Fibroblast of pulmonary artery (primary cell): ENCODE measurements at regions not wholly inside any gene's neighbourhood (a gene's known extent, or its start where the extent isn't known, plus 50 kb on each side); places are given as distances from the start of the nearest gene placed in this dataset.

Experiments
- DNase-seq: peaks from one replicate; pipeline ENCODE4 v3.0.0-alpha.2; 2010; ENCODE audit warnings: low read depth
- H3K4me3 ChIP-seq: replicated peaks from 2 replicates; pipeline ENCODE4 v1.5.1; 2011; ENCODE audit warnings: low read depth, mild to moderate bottlenecking, control low read depth, low read length, moderate library complexity
- CTCF ChIP-seq: IDR thresholded peaks from 2 replicates; pipeline ENCODE4 v1.5.1; 2011; ENCODE audit warnings: mild to moderate bottlenecking, control low read depth, low read length, inconsistent platforms; ENCODE audit errors: missing control alignments

- DNase-seq = no peak
- TF ChIP-seq CTCF = no peak
- no peak overlapping the region for H3K4me3 ChIP-seq
Observed at GRCh38 chr22:22834204-22834603, 53.4 kb upstream of the IGLL5 start.

- no peak for TF ChIP-seq CTCF
- no peak for DNase-seq
- no peak overlapping the region for H3K4me3 ChIP-seq
Observed at GRCh38 chr22:22834783-22835182, 52.8 kb upstream of the IGLL5 start.

GRCh38 chr22:22835242-22835641 lies 52.4 kb upstream of the IGLL5 start:
- no peak for TF ChIP-seq CTCF
- no peak overlapping the region for H3K4me3 ChIP-seq
- DNase-seq = no peak

GRCh38 chr22:22835771-22836291 lies 51.8 kb upstream of the IGLL5 start:
- no peak for TF ChIP-seq CTCF
- no peak overlapping the region for H3K4me3 ChIP-seq
- DNase-seq = no peak

GRCh38 chr22:22836635-22837034 lies 51.0 kb upstream of the IGLL5 start:
- TF ChIP-seq CTCF = no peak
- no peak overlapping the region for H3K4me3 ChIP-seq
- DNase-seq = peak; percentile 17
